ENCODE measurements at regions not wholly inside any gene's neighbourhood (a gene's known extent, or its start where the extent isn't known, plus 50 kb on each side); places are given as distances from the start of the nearest gene placed in this dataset.

DNA sequence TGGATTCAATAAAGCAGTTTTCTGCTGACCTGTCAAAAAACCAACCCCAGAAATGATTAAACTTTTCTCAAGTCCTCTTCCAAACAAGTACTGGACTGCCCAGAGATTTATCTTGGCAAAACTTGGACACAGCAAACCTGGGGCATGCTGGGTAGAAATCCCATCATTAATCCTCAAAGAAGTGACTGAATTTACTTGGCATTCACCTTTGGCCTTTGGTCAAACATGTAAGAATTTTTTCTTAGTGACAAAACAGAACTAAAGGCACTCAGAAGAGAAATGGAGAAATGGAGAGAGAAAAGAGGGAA, 248.6 kb upstream of the NREP start:
- TF ChIP-seq, protein P1, sequence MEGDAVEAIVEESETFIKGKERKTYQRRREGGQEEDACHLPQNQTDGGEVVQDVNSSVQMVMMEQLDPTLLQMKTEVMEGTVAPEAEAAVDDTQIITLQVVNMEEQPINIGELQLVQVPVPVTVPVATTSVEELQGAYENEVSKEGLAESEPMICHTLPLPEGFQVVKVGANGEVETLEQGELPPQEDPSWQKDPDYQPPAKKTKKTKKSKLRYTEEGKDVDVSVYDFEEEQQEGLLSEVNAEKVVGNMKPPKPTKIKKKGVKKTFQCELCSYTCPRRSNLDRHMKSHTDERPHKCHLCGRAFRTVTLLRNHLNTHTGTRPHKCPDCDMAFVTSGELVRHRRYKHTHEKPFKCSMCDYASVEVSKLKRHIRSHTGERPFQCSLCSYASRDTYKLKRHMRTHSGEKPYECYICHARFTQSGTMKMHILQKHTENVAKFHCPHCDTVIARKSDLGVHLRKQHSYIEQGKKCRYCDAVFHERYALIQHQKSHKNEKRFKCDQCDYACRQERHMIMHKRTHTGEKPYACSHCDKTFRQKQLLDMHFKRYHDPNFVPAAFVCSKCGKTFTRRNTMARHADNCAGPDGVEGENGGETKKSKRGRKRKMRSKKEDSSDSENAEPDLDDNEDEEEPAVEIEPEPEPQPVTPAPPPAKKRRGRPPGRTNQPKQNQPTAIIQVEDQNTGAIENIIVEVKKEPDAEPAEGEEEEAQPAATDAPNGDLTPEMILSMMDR (IDR thresholded peaks at IDR 0.05), result no peak
- Histone ChIP-seq H3K36me3 (ENCODE audit: insufficient read depth in 1 of 2, low read depth in 1 of 2) (no peaks in the 10 kb centered on the region), H3K4me1 (no peaks in the 10 kb centered on the region), H3K27me3 (ENCODE audit: insufficient read depth in 3 of 3, low read length in 2 of 3) (no peaks in the 10 kb centered on the region), H3K9me3 (no peaks in the 10 kb centered on the region), H3K27ac (no peak overlapping the region), H3K4me3 (no peak overlapping the region)
- intact Hi-C loops (cut with DNase I), result no loop called here
- DNase-seq, result no peak
- ATAC-seq, result no peak

- WGBS, 3 donors, result 67 to 75% (median 74%) methylated on average over 2 of the region's 2 CpGs
- intact Hi-C loops (cut with DNase I), result no loop called here
- Histone ChIP-seq H3K27me3 (ENCODE audit: insufficient read depth in 3 of 3, low read length in 2 of 3) (no peaks in the 10 kb centered on the region), H3K36me3 (ENCODE audit: insufficient read depth in 1 of 2, low read depth in 1 of 2) (no peaks in the 10 kb centered on the region), H3K27ac (no peak overlapping the region), H3K4me1 (no peaks in the 10 kb centered on the region), H3K4me3 (no peak overlapping the region), H3K9me3 (no peaks in the 10 kb centered on the region)
- ATAC-seq, result no peak
- DNase-seq, result no peak
- TF ChIP-seq, protein P1 (IDR thresholded peaks at IDR 0.05), result no peak
Observed at GRCh38 chr5:112004867-112005622, 248.1 kb upstream of the NREP start.

- H3K27me3 ChIP-seq (ENCODE audit: insufficient read depth in 3 of 3, low read length in 2 of 3), result no peaks in the 10 kb centered on the region
Observed at GRCh38 chr5:112002376-112002775, 245.4 kb upstream of the NREP start.

DNA sequence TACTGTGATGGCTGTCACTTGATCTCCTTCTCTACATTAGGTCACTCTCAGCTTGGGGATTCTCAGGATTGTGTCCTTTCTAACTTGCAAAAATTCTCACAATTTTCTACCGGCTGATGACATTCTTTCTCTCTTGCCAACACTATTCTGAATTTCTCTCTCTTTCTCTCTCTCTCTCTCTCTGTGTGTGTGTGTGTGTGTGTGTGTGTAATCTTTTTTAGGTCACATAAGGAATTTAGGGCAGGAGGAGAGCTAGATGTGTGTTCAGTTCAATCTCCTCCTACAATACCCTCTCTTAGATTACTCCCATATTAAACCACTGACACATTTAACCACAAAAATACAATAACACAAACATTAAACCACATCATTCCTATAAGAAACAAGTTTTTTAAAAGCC, 242.3 kb upstream of the NREP start:
- intact Hi-C loops (cut with DNase I), result no loop called here
- 26 to 40% (median 28%) methylated on average over 1 of the region's 1 CpG for WGBS, 3 donors
- no peak for ATAC-seq

More at GRCh38 chr5:112002376-112002775, 245.4 kb upstream of the NREP start:
- Histone ChIP-seq H3K4me3 (no peak overlapping the region), H3K9me3 (no peaks in the 10 kb centered on the region), H3K4me1 (peaks cover 8% of the 10 kb centered on the region), H3K27ac (no peak overlapping the region), H3K36me3 (ENCODE audit: insufficient read depth in 1 of 2, low read depth in 1 of 2) (no peaks in the 10 kb centered on the region)
- intact Hi-C loops (cut with DNase I), result no loop called here
- DNase-seq (no peak), ATAC-seq (no peak)
- TF ChIP-seq, protein P1 (IDR thresholded peaks at IDR 0.05), result no peak

More for the DNA sequence above, 242.3 kb upstream of the NREP start:
- Histone ChIP-seq H3K27me3 (ENCODE audit: insufficient read depth in 3 of 3, low read length in 2 of 3) (no peaks in the 10 kb centered on the region), H3K27ac (no peak overlapping the region), H3K36me3 (ENCODE audit: insufficient read depth in 1 of 2, low read depth in 1 of 2) (no peaks in the 10 kb centered on the region), H3K4me3 (no peak overlapping the region), H3K9me3 (no peaks in the 10 kb centered on the region), H3K4me1 (peaks cover 8% of the 10 kb centered on the region)
- no peak for DNase-seq
- TF ChIP-seq, protein P1 (IDR thresholded peaks at IDR 0.05), result no peak
